GM21786 (cell line): ENCODE measurements at regions not wholly inside any gene's neighbourhood (a gene's known extent, or its start where the extent isn't known, plus 50 kb on each side); places are given as distances from the start of the nearest gene placed in this dataset.

Experiments used
- ATAC-seq: cut with Tn5 transposase; IDR thresholded peaks from one replicate; pipeline ENCODE4 v1.9.1; 2021; ENCODE audit not compliant: unreplicated experiment

GRCh38 chr16:64419832-64420231 is 702.0 kb downstream of the CDH11 start:
- ATAC-seq: no peak

- no peak for ATAC-seq
Measured at GRCh38 chr16:64417711-64418227, 704.1 kb downstream of the CDH11 start.

DNA sequence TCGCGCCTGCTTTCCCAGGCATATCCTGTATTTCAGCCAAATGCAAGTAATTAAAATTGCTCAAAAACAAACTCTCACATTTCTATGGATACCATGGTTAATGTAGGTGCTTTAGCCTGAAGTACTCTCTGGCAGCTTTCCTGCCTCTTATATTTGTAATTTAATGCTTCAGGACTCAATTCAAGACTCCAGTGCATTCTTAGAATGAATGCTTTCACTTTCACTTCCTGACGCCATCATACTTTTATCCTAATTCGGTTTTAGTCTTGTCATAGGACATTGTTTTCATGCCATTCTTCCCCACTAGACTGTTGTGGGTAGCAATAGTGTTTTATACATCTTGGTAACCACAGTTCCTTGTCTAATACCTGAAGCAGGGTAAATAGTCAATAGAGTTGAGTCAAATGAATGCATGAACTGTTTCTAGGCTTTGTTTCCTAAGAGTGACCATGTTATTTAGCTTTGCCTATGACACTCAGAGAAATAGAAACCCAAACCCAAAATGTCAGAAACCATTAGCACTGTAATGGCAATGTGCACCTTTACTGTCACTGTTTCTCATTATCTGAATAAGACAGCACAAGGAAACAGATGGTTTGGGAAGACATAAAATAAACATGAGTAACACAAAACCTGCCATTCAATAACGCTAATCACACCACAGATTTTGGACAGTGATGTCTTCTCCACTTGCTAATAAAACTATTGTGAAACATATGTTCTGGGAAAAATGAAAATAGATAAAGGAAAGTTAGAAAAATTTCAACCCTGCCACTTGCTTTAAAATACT is 705.5 kb downstream of the CDH11 start:
- ATAC-seq: no peak

GRCh38 chr16:64412578-64413280 is 709.1 kb downstream of the CDH11 start:
- no peak for ATAC-seq

GRCh38 chr16:64410306-64410705 is 711.6 kb downstream of the CDH11 start:
- no peak for ATAC-seq

GRCh38 chr16:64409783-64410210 is 712.1 kb downstream of the CDH11 start:
- no peak for ATAC-seq

GRCh38 chr16:64408699-64409098 is 713.2 kb downstream of the CDH11 start:
- ATAC-seq: no peak

GRCh38 chr16:64406770-64407181 is 715.1 kb downstream of the CDH11 start:
- no peak for ATAC-seq

GRCh38 chr16:64403352-64403751 is 718.5 kb downstream of the CDH11 start:
- ATAC-seq: no peak

- no peak for ATAC-seq
Measured at GRCh38 chr16:64398793-64399192, 723.1 kb downstream of the CDH11 start.

- no peak for ATAC-seq
Measured at GRCh38 chr16:64397945-64398508, 723.8 kb downstream of the CDH11 start.

GRCh38 chr16:64397042-64397441 is 724.8 kb downstream of the CDH11 start:
- no peak for ATAC-seq

- ATAC-seq: no peak
Measured at GRCh38 chr16:64394061-64394460, 727.8 kb downstream of the CDH11 start.

DNA sequence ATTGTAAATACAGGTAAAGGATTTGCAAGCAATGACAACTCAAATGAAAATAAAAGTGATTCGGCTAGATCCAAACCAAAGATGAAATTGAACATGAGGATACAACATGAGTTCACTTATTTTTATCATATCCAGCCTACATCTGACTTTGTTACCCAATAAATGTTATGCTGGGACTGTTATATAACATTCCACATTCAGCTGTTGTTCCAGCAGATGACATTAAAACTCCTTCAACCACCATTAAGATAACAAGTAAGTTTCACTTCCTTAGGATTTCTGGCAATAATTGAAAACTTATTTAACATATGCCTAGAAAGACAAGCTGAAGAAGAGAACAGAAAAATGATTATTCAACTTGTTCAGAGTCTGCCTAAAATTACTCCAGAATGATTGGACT is 729.4 kb downstream of the CDH11 start:
- no peak for ATAC-seq

DNA sequence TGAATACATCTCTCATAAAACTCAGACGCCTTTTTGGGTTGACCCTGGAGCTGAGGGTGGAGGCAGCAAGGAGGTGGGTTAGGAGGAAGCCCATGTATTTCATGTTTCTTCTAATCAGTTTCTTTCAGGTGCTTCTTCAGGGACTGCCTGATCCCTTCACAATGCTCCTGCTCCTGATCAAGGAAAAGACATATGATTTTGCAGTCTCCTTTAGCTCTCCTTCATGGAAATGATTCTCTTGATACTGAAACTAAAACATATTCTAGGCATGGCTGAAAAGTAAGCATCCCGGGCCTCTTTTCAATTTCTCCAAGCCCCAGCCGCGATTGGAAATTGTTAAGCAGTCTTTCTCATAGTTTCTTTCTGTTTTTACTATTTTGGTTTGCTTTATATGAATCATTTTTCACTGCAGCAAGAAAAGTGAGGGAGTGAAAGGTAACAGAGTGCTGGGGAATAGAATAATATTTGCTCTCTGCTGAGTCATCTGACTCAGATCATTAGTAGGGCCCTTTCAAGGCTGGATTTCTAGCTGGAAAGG is 730.7 kb downstream of the CDH11 start:
- ATAC-seq: no peak

DNA sequence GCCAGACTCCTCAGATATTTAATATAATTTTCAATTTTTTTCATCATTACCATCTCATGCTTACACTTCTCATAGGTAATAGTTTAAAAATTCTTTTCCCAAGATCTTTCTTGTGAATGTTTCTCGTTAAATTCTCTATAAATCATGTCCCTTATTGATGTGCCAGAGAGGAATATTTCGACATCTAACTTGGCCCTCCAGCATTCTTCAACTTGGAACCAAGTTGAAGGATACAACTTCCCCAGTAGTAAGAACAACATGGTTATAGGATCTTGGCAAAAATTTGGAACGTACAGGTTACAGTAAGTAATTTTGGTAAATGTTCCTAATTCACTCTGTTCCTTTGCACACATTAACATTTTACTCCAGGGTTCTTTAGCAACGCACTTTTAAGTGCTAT is 731.8 kb downstream of the CDH11 start:
- ATAC-seq: no peak

GRCh38 chr16:64384636-64385035 is 737.2 kb downstream of the CDH11 start:
- ATAC-seq: no peak

GRCh38 chr16:64381979-64382378 is 739.9 kb downstream of the CDH11 start:
- ATAC-seq: no peak

- ATAC-seq: no peak
Measured at GRCh38 chr16:64380751-64381150, 741.1 kb downstream of the CDH11 start.

DNA sequence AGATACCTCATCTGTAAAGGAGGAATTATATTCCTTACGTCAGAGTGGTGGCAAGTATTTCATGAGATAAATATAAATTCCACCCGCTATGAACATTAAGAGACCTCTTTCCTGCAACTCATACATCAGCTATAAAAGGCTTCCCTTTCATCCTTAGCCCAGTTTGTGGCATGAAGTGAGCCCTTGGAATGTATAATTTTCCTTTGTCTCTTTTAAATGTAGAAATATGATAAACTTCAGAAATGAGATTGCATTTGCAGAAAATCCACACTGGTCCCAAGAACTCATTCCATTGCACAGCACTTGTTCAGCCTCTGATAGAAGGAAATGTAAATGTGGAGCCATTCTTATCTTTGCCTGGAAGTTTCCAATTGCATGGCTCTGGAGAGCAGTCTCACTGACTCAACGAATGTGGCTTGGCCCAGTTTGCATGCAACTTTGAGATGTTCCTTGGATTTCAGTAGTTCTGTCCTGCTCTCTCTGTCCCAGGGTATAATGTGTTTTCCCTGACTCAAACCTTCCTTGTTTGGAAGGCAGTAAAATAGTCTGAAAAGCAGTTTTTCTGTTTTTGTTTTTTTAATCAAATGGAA is 746.4 kb downstream of the CDH11 start:
- ATAC-seq: no peak

DNA sequence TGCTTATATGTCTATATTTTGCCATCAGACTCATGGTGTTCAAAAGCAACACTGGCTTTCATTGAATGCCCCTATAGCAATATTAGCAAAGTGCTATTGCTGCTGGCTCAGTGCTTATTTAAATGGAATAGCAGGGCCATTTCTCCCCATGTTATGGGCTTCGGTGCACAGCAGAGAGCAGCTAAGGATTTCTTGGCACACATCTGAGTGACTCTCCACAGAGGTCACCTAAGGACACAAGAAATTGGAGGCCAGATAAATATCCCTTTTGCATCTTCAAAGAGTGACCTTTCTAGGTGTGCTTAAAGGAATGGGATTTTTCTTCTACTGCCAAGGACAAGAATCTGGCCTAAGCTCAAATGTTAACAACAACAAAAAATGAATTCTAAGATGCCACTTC is 751.8 kb downstream of the CDH11 start:
- no peak for ATAC-seq
